ENCODE measurements at regions not wholly inside any gene's neighbourhood (a gene's known extent, or its start where the extent isn't known, plus 50 kb on each side); places are given as distances from the start of the nearest gene placed in this dataset.

DNA sequence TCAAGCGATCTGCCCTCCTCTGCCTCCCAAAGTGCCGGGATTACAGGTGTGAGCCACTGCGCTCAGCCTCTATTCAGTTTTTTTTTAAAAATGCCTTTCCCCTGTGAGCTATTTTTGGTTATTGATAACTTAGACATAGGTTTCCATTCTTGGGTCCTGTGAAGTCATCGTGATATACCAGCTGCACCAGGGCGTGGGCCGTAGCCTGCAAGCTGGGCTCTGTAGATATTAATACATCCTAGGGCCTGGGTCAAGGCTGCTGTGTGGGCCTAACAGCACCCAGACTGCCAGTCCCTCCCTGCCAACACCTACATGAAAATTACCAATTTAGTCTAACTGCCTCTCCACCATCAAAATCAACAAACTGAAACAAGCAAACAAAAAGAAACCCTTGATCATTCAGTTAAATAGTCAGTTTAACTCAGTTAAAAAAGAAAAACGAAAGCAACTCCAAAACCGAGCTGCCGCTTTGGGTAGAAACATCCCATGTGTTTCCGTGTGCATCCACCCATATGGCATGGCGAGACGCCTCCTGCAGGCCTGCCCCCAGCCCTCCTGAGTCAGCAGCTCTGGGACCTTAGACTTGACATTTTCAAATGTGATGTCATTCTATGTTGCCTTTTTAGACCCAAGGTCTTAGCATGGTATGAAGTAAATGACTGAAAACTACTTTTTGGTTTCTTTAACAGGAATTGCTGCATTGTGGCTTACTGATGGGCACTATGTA, 330.2 kb downstream of the GLRX3 start:
- DNase-seq: no peak

DNA sequence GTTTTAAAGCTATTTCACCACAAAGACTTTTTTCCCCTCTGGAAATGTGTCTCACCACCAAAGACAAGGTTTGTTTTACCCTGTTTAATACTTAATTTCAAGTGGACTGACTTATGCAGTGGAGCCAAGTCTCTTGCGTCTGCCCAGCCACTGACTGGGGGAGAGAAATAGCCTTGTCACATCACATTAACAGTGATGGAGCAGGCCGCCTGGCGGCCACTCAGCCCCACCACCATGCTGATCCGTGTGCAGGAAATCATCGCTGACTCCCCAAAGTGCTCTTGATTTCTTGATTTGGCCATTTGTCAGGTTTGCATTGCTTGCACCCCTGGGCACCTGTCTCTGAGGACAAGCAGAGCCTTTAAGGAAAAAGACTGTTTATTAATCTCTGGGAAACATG, 334.1 kb downstream of the GLRX3 start:
- no peak for DNase-seq

- DNase-seq: no peak
Observed at GRCh38 chr10:130470973-130471372, 334.8 kb downstream of the GLRX3 start.

- DNase-seq: no peak
Observed at GRCh38 chr10:130471486-130471885, 335.3 kb downstream of the GLRX3 start.

DNA sequence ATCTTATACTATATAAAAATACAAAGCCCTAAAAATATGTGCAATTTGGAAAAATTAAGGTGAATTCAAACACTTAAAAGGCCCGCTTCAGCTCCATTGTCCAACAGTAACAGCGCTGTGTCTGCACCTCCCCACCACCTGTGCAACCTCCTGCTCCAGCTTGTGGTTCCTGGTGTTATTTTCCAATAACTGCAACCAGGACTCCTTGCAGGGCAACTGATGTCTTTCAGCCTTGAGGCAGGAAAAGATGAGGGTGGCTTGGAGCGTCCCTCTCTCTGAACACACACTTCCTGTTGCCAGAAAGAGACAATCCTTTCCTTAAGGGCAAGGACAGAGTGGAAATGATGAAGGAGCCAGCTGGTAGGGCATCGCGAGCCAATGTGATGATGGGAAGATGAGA, 336.0 kb downstream of the GLRX3 start:
- DNase-seq: no peak

- no peak for DNase-seq
Observed at GRCh38 chr10:130474591-130474990, 338.4 kb downstream of the GLRX3 start.

GRCh38 chr10:130477360-130477759, 341.2 kb downstream of the GLRX3 start:
- DNase-seq: no peak

DNA sequence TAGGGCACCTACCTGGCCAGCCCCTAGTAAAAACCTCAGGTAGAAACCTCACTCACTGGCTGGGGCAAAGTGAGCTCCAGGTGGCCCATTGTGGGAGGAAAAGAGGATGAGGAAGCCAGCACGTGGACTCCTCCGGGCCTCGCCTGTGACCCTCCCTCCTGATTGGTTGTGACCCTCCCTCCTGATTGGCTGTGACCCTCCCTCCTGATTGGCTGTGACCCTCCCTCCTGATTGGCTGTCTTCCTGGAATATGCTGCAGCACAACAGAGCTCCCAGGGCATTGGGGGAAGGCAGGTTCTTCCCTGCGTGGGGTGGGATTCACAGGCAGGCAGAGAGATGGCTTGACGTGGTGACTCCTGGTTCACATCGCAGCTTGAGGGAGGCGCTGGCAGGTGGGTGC, 343.0 kb downstream of the GLRX3 start:
- DNase-seq: no peak

DNA sequence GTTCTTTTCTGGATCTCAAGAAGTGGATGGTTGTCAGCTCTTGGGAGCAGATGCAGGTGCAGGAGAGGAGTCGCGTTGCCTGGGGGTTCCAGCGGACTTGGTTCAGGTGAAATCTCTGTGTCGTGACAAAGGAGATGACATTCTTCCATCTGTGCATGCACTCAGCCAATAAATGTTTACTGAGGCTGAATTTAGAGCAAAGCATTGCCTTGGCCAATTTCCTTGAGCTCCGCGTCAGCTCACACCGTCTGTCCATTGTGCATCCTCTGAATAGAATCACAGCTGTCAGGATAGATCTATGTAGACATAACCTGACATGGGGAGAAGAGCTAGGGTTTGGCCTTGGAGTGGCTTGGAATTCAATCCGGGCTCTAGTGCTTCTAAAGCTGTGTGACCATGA, 343.7 kb downstream of the GLRX3 start:
- no peak for DNase-seq

DNA sequence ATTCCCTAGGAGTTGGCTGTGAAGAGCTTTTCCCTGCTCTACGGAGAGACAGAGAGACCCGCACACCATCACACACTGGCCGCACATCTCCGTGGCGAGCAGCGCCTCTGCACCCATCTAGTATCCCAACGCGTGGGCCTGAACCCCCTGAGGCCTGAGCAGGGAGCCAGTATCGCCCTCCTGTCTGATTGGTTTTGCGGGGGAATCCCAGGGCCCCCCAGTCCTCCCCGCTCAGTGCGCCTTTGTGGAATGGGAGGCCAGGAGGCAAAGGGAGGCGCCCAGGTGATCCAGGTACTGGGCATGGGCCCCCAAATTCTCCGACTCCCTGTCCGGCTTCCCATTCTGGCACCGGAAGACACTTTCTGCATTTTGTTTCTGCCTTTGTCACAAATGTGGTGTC, 344.3 kb downstream of the GLRX3 start:
- DNase-seq: no peak

- DNase-seq: no peak
Observed at GRCh38 chr10:130481076-130481930, 345.1 kb downstream of the GLRX3 start.

GRCh38 chr10:130481936-130482335, 345.7 kb downstream of the GLRX3 start:
- DNase-seq: no peak

DNA sequence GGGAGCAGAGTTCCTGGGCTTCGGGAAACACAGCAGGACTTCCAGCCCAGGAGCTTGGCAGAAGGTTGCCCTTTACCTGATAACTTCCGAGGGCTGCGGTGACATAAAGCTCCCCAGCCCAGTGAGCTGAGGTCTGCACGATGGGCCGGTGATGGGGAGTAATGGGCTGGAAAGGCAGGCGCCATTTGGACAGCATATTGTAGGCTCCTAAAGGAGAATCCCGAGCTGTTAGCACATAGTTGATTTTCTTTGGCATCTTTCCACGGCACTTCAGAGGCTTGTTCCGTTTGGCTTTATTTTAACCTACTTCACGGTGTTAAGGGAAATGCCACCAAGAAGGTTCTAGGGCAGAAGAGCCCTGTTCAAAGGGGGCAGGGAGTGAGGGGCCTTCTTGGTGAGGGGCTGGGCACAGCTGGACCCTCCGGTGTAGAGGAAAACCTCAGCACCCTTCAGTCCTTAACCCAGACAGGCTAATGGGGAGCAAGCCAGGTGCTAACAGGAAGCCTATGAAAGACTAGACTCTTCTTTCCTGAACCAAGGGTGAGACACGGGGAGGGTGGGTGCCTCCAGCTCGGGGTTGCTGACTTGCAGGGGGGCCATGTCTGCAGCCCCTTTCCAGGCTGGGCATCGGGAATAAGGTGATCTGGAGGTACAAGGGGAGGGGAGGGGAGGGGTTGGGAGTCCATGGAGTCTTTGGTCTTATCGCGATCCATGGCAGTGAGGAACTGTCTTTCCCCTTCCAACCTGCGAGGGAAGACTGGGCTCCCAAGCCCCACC, 347.7 kb downstream of the GLRX3 start:
- no peak for DNase-seq

DNA sequence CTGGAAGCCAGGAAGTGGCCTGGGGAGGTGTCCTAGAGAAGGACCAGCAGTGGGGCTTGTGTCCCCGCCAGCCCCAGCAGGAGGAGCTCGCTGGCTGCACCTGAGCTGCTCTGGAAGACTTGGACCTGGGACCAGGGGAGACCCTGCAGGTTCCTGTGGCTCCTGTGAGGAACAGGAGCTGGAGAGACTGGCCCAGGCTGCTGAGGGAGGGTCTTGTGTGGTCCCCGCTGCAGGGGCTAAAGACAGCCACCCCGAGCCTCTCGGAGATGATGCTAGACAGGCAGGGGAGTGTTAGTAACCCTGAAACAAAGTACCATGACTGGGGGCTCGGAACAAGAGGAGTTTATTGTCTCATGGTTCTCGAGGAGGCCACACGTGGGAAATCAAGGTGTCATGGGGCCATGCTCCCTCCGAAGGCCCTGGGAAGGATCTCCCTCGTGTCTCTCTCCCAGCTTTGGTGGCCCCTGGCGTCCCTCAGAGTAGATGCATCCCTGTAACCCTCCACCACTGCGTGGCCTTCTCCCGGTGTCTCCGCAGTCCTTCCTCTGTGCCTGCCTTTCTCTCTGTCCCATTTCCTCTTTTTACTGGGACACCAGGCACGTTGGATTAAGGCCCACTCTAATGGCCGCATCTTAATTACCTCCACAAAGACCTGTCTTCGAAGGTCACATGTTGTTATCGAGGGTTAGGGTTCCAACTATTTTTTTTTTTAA, 348.4 kb downstream of the GLRX3 start:
- DNase-seq: no peak

GRCh38 chr10:130485236-130485957, 349.2 kb downstream of the GLRX3 start:
- DNase-seq: no peak

DNA sequence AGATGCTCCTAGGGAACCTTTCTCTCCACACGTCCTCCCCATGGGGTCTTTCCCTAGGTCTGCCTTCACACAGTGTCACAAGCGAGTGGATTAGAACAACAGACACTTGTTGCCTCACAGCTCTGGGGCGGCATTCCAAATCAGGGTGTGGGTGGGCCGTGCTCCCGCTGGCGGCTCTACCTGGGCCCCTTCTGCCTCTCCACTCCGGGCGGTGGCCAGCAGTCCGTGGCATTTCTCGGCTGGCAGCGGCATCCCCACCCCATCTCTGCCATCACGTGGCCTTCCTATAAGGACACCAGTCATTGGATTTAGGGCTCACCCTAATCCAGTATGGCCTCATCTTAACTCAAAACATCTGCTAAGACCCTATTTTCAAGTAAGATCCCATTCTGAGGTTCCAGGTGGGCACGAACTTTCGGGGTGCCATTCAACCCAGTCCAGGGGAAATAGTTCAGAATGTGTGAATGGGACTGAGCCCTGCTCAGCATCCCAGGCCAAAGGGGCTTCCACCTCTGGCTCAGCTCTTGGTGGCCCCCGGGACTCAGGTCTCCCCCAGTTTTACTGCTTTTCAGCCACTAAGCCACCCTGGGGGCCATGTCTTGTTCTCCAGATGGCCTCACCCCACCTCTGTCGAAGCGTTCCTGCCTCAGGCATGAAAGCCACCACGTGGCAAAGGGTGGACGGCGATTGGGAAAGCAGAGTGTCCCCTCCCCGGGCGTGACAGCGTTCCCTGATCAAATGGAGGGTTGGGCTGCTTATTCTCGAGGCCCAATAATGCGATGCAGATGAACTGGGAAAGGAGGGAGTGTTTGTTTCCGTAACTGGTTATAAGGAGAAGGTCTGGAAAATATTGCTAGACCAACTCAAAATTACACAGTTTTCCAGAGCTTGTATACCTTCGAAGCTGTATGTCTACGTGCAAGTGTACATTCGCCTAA, 350.0 kb downstream of the GLRX3 start:
- no peak for DNase-seq

GRCh38 chr10:130486906-130487305, 350.7 kb downstream of the GLRX3 start:
- no peak for DNase-seq

GRCh38 chr10:130487566-130487965, 351.4 kb downstream of the GLRX3 start:
- DNase-seq: no peak

DNA sequence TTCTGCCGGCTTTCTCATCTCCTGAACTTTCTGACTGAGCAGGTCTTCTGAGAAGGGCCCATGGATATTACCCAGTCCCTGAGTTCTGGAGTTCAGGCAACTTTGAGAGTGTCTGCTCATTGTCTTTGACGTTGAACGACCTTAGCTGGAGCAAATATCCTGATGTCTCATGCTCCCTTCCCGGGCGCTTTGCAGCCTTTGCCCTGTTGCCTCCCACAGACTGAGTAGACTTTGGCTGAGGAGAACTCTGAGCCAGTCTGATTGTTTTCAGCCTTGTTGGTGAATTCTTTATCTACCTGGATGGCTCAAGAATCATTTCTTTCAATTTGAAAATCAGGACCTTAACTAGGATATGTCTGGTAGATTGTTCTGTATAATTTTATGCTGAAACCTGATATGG, 353.7 kb downstream of the GLRX3 start:
- DNase-seq: no peak

- DNase-seq: no peak
Observed at GRCh38 chr10:130491011-130491692, 355.0 kb downstream of the GLRX3 start.

GRCh38 chr10:130491693-130492050, 355.5 kb downstream of the GLRX3 start:
- no peak for DNase-seq
